Bronchial epithelial cell (primary cell): ENCODE measurements at regions not wholly inside any gene's neighbourhood (a gene's known extent, or its start where the extent isn't known, plus 50 kb on each side); places are given as distances from the start of the nearest gene placed in this dataset.

Experiments
- DNase-seq: peaks from one replicate; pipeline ENCODE4 v3.0.0-alpha.2; 2010; ENCODE audit warnings: low read depth
- FAIRE-seq: peaks from 2 replicates; lab custom pipeline; 2011; peaks lifted over from hg19 to GRCh38; lab: Jason Lieb, UNC
- H3K27me3 ChIP-seq: 2 replicates; pipeline ENCODE4 v1.5.1; 2011; ENCODE audit warnings: low read length; ENCODE audit not compliant: control insufficient read depth, insufficient read depth
- H3K36me3 ChIP-seq: 2 replicates; pipeline ENCODE4 v1.5.1; 2011; ENCODE audit warnings: low read length; ENCODE audit not compliant: control insufficient read depth, insufficient read depth
- H3K4me3 ChIP-seq: 2 replicates; pipeline ENCODE4 v1.5.1; 2011; ENCODE audit warnings: mild to moderate bottlenecking, low read depth, low read length, control low read depth
- CTCF ChIP-seq: IDR thresholded peaks from 2 replicates; pipeline ENCODE4 v1.5.1; 2011; ENCODE audit warnings: mild to moderate bottlenecking, moderate library complexity, low read length, control low read depth, inconsistent platforms; ENCODE audit not compliant: insufficient read depth, severe bottlenecking

DNA sequence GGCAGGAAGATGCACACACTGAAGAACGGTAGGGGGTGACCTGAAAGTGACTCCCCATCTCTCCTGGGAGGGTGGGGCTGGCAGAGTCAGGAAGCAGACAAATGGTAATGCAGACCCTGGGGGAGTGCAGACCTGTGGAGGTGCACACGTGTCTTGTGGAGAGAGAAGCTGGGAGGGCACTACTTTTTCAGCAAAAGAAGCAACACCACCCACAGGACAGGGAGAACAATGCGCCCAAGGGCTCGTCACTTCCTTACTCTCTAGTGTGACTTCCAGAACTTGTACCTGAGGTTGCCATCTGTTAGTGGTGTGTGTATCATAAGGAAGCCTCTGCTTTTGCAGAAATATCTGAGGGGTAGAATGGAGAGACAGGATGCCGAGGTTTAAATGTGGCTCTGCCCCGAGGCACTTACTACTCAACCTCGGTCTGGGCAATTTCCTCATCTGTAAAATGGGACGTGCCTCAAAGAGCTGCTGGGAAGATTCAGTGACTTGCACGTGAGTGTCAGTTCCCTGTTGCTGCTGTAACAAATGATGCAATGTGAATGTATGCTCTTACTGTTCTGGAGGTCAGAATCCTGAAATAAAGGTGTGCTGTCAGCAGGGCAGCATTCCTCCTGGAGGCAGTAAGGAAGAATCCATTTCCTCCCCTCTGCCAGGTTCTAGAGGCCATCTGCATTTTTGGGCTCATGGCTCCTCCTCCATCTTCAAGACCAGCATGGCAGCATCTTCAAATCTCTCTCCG lies 323.4 kb downstream of the SHANK2 start:
- H3K27me3 ChIP-seq, result no peaks in the 10 kb centered on the region
- H3K4me3 ChIP-seq, result no peak overlapping the region
- DNase-seq, result no peak
- H3K36me3 ChIP-seq, result no peaks in the 10 kb centered on the region
- peak; percentile 91 for FAIRE-seq
- TF ChIP-seq CTCF, result no peak

DNA sequence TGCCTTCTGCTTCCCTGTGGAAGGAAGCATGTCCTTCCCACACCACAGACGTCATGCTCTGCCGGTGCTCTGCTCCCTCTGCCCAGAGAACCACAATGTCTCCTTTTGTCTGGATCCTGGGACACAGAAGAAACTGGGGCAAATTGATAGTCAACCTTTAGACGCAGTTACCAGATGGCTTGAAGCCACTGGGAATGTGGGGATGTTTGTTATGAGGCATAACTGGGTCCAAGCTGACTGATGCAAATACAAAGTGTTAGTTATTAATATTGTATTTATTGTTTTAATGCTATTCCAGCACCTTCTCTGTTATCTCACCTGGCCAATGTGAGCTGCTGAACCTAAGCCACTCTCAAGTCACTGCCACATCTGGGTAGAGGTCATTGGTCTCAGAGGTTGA lies 322.2 kb downstream of the SHANK2 start:
- no peak for DNase-seq
- no peak for TF ChIP-seq CTCF
- Histone ChIP-seq H3K36me3 (no peaks in the 10 kb centered on the region), H3K27me3 (no peaks in the 10 kb centered on the region), H3K4me3 (no peak overlapping the region)
- FAIRE-seq, result peak; percentile 18

DNA sequence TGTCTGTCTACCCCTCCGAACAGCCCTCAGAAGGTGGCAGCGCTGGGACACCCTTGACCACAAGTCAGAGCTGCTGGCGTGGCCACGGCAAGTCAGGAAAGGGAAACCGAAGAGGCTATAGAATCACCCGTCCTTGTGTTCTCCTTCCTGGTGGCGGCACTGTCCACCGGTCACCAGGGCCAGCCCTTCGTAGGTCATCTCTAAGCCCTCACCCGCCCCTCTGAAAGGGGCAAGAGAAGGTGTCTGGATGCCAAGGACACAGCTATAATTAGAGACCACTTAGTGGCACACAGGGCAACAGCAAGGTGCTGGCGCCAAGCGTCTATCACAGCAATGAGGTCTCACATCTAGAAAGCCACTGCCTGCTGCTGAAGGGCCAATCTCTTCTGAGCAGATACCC lies 320.9 kb downstream of the SHANK2 start:
- no peak for FAIRE-seq
- Histone ChIP-seq H3K4me3 (no peak overlapping the region), H3K36me3 (no peaks in the 10 kb centered on the region), H3K27me3 (no peaks in the 10 kb centered on the region)
- no peak for TF ChIP-seq CTCF
- DNase-seq, result no peak

GRCh38 chr11:70933981-70934583 lies 318.3 kb downstream of the SHANK2 start:
- FAIRE-seq (no peak), DNase-seq (no peak)
- Histone ChIP-seq H3K4me3 (no peak overlapping the region), H3K36me3 (no peaks in the 10 kb centered on the region), H3K27me3 (no peaks in the 10 kb centered on the region)
- no peak for TF ChIP-seq CTCF

DNA sequence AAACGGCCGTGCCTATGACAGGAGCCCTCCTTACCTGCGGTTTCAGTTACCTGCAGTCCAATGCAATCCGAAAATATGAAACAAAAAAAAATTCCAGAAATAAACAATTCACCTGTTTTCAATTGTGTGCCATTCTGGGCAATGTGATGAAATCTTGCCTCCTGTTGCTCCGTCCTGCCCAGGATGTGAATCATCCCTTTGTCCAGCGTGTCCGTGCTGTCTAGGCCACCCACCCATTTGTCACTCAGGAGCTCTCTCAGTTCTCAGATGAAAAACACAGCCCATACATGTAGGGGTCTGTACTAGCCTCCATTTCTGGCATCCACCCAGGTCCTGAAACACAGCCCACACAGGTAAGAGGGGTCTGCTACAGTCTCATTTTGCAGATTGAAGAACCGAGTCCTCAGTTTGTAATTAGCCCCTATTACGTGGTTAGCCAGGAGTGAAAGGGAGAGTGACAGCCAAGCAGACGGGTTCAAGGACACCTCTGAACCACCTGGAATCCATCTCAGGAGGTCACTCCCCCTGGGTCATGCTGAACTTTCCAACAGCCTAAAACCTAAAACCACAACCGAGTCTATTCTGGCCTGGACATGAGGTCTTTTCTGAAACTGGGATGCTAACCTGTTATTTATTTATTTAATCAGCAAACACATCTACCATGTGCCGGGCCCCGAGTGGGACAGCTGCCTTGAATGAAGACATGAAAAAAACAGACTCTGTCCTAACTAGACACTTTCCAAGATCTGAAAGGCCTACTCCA lies 317.2 kb downstream of the SHANK2 start:
- FAIRE-seq, result peak; percentile 89
- Histone ChIP-seq H3K4me3 (no peak overlapping the region), H3K27me3 (no peaks in the 10 kb centered on the region), H3K36me3 (no peaks in the 10 kb centered on the region)
- peak; percentile 62 for DNase-seq
- no peak for TF ChIP-seq CTCF
